ENCODE measurements at regions not wholly inside any gene's neighbourhood (a gene's known extent, or its start where the extent isn't known, plus 50 kb on each side); places are given as distances from the start of the nearest gene placed in this dataset.

- DNase-seq (ENCODE audit: low read depth, low spot score), result no peak
- Histone ChIP-seq H3K4me1 (ENCODE audit: control insufficient read depth, insufficient read depth, low read length) (no peaks in the 10 kb centered on the region; the same call in 1 of the 2 replicates), H3K27me3 (ENCODE audit: control insufficient read depth, insufficient read depth, low read length) (no peaks in the 10 kb centered on the region), H3K9me3 (ENCODE audit: control insufficient read depth, insufficient read depth, low read length) (no peaks in the 10 kb centered on the region), H3K27ac (ENCODE audit: low read length) (no peak overlapping the region), H3K4me3 (ENCODE audit: low read length) (no peak overlapping the region), H3K36me3 (ENCODE audit: control insufficient read depth, insufficient read depth, low read length) (no peaks in the 10 kb centered on the region)
- no CpG with 5 or more reads among the region's 4 CpGs for WGBS (ENCODE audit: insufficient coverage, insufficient read length)
Measured at GRCh38 chr7:135831455-135832195, 83.0 kb upstream of the FAM180A start.

GRCh38 chr7:135828604-135829003, 80.0 kb upstream of the FAM180A start:
- WGBS (ENCODE audit: insufficient coverage, insufficient read length), result no CpG with 5 or more reads among the region's 9 CpGs
- DNase-seq (ENCODE audit: low read depth, low spot score), result no peak

DNA sequence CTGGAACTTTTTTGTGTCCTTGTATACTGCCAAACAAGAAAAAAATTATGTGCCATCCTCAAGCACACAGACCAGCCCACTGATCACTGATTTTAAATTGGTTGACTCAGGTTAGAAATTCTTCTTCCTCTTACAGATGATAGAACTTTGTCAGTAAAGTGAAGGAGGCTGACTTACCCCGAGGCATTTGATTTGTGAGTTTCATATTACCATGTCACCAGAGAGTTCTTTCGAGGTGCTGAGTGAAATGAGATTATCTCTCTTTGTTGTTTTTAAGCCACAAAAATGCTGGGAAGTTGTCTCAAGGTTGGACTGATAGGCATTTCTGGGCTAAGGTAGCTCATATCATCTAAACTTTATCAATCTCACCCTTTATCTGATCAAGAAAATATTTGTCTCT, 78.8 kb upstream of the FAM180A start:
- no CpG with 5 or more reads among the region's 2 CpGs for WGBS (ENCODE audit: insufficient coverage, insufficient read length)
- H3K27me3 ChIP-seq (ENCODE audit: control insufficient read depth, insufficient read depth, low read length), result no peaks in the 10 kb centered on the region
- DNase-seq (ENCODE audit: low read depth, low spot score), result no peak

More at GRCh38 chr7:135828604-135829003, 80.0 kb upstream of the FAM180A start:
- Histone ChIP-seq H3K27me3 (ENCODE audit: control insufficient read depth, insufficient read depth, low read length) (no peaks in the 10 kb centered on the region), H3K4me1 (ENCODE audit: control insufficient read depth, insufficient read depth, low read length) (no peaks in the 10 kb centered on the region; the same call in 1 of the 2 replicates), H3K27ac (ENCODE audit: low read length) (no peak overlapping the region), H3K9me3 (ENCODE audit: control insufficient read depth, insufficient read depth, low read length) (no peaks in the 10 kb centered on the region), H3K4me3 (ENCODE audit: low read length) (no peak overlapping the region), H3K36me3 (ENCODE audit: control insufficient read depth, insufficient read depth, low read length) (no peaks in the 10 kb centered on the region)

GRCh38 chr7:135825406-135825805, 76.8 kb upstream of the FAM180A start:
- H3K27ac ChIP-seq (ENCODE audit: low read length), result no peak overlapping the region
- no peaks in the 10 kb centered on the region; the same call in 1 of the 2 replicates for H3K4me1 ChIP-seq (ENCODE audit: control insufficient read depth, insufficient read depth, low read length)
- H3K36me3 ChIP-seq (ENCODE audit: control insufficient read depth, insufficient read depth, low read length), result no peaks in the 10 kb centered on the region
- no peak for DNase-seq (ENCODE audit: low read depth, low spot score)
- no peak overlapping the region for H3K4me3 ChIP-seq (ENCODE audit: low read length)
- no peaks in the 10 kb centered on the region for H3K9me3 ChIP-seq (ENCODE audit: control insufficient read depth, insufficient read depth, low read length)
- no CpG with 5 or more reads among the region's 9 CpGs for WGBS (ENCODE audit: insufficient coverage, insufficient read length)
- no peaks in the 10 kb centered on the region for H3K27me3 ChIP-seq (ENCODE audit: control insufficient read depth, insufficient read depth, low read length)

More for the DNA sequence above, 78.8 kb upstream of the FAM180A start:
- Histone ChIP-seq H3K4me3 (ENCODE audit: low read length) (no peak overlapping the region), H3K4me1 (ENCODE audit: control insufficient read depth, insufficient read depth, low read length) (no peaks in the 10 kb centered on the region; the same call in 1 of the 2 replicates), H3K9me3 (ENCODE audit: control insufficient read depth, insufficient read depth, low read length) (no peaks in the 10 kb centered on the region), H3K36me3 (ENCODE audit: control insufficient read depth, insufficient read depth, low read length) (no peaks in the 10 kb centered on the region), H3K27ac (ENCODE audit: low read length) (no peak overlapping the region)

- Histone ChIP-seq H3K4me3 (ENCODE audit: low read length) (no peak overlapping the region), H3K27ac (ENCODE audit: low read length) (no peak overlapping the region), H3K27me3 (ENCODE audit: control insufficient read depth, insufficient read depth, low read length) (no peaks in the 10 kb centered on the region), H3K9me3 (ENCODE audit: control insufficient read depth, insufficient read depth, low read length) (no peaks in the 10 kb centered on the region), H3K4me1 (ENCODE audit: control insufficient read depth, insufficient read depth, low read length) (no peaks in the 10 kb centered on the region; the same call in 1 of the 2 replicates), H3K36me3 (ENCODE audit: control insufficient read depth, insufficient read depth, low read length) (no peaks in the 10 kb centered on the region)
- no peak for DNase-seq (ENCODE audit: low read depth, low spot score)
- WGBS (ENCODE audit: insufficient coverage, insufficient read length), result no CpG with 5 or more reads among the region's 6 CpGs
Measured at GRCh38 chr7:135822376-135822775, 73.8 kb upstream of the FAM180A start.

DNA sequence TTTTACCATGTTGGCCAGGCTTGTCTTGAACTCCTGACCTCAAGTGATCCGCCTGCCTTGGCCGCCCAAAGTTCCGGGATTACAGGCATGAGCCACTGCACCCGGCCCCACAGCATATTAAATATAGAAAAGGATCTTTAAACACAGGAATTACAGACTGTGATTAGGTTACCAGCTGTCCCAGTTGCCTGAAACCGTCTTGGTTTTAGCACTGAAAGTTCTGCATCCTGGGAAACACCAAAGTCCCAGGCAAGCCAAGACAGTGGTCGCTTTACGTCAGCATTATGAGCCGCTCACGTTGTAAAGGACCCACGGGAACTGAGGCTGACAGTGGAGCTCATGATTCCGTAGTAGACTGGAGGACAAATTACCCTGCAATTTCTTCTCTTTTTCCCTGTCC, 69.0 kb upstream of the FAM180A start:
- Histone ChIP-seq H3K27ac (ENCODE audit: low read length) (no peak overlapping the region), H3K9me3 (ENCODE audit: control insufficient read depth, insufficient read depth, low read length) (no peaks in the 10 kb centered on the region), H3K4me1 (ENCODE audit: control insufficient read depth, insufficient read depth, low read length) (no peaks in the 10 kb centered on the region; the same call in 1 of the 2 replicates), H3K27me3 (ENCODE audit: control insufficient read depth, insufficient read depth, low read length) (no peaks in the 10 kb centered on the region), H3K4me3 (ENCODE audit: low read length) (no peak overlapping the region), H3K36me3 (ENCODE audit: control insufficient read depth, insufficient read depth, low read length) (no peaks in the 10 kb centered on the region)
- WGBS (ENCODE audit: insufficient coverage, insufficient read length), result no CpG with 5 or more reads among the region's 11 CpGs
- no peak for DNase-seq (ENCODE audit: low read depth, low spot score)

DNA sequence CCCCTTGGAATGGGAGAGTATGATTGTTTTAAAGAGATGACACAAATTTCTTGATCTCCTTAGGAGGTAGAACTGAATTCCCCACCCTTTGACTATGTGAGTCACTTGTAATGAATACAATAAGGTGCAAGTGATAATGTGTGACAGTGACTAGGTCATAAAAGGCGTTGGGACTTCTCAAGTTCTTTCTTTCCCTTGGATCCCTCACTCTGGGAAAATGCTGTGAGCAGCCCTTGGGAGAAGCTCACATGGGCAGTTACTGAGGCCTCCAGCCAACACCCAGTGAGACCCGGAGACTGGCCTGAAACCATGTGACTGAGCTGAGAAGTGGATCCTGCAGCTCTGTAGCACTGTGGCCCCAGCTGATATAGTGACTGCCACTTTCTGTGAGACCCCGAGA, 66.4 kb upstream of the FAM180A start:
- H3K36me3 ChIP-seq (ENCODE audit: control insufficient read depth, insufficient read depth, low read length), result no peaks in the 10 kb centered on the region
- DNase-seq (ENCODE audit: low read depth, low spot score), result no peak
- H3K27me3 ChIP-seq (ENCODE audit: control insufficient read depth, insufficient read depth, low read length), result no peaks in the 10 kb centered on the region
- H3K4me3 ChIP-seq (ENCODE audit: low read length), result no peak overlapping the region
- no peaks in the 10 kb centered on the region for H3K4me1 ChIP-seq (ENCODE audit: control insufficient read depth, insufficient read depth, low read length)
- no peak overlapping the region for H3K27ac ChIP-seq (ENCODE audit: low read length)
- H3K9me3 ChIP-seq (ENCODE audit: control insufficient read depth, insufficient read depth, low read length), result no peaks in the 10 kb centered on the region
- no CpG with 5 or more reads among the region's 3 CpGs for WGBS (ENCODE audit: insufficient coverage, insufficient read length)

- WGBS (ENCODE audit: insufficient coverage, insufficient read length), result no CpG with 5 or more reads among the region's 8 CpGs
- H3K27ac ChIP-seq (ENCODE audit: low read length), result no peak overlapping the region
- DNase-seq (ENCODE audit: low read depth, low spot score), result no peak
- no peaks in the 10 kb centered on the region for H3K4me1 ChIP-seq (ENCODE audit: control insufficient read depth, insufficient read depth, low read length)
- no peak overlapping the region for H3K4me3 ChIP-seq (ENCODE audit: low read length)
- no peaks in the 10 kb centered on the region for H3K27me3 ChIP-seq (ENCODE audit: control insufficient read depth, insufficient read depth, low read length)
- H3K36me3 ChIP-seq (ENCODE audit: control insufficient read depth, insufficient read depth, low read length), result no peaks in the 10 kb centered on the region
- H3K9me3 ChIP-seq (ENCODE audit: control insufficient read depth, insufficient read depth, low read length), result no peaks in the 10 kb centered on the region
Measured at GRCh38 chr7:135812148-135812547, 63.5 kb upstream of the FAM180A start.

- Histone ChIP-seq H3K4me1 (ENCODE audit: control insufficient read depth, insufficient read depth, low read length) (no peaks in the 10 kb centered on the region), H3K4me3 (ENCODE audit: low read length) (no peak overlapping the region), H3K27me3 (ENCODE audit: control insufficient read depth, insufficient read depth, low read length) (no peaks in the 10 kb centered on the region), H3K9me3 (ENCODE audit: control insufficient read depth, insufficient read depth, low read length) (no peaks in the 10 kb centered on the region), H3K27ac (ENCODE audit: low read length) (no peak overlapping the region), H3K36me3 (ENCODE audit: control insufficient read depth, insufficient read depth, low read length) (no peaks in the 10 kb centered on the region)
- DNase-seq (ENCODE audit: low read depth, low spot score), result no peak
Measured at GRCh38 chr7:135811506-135811905, 62.9 kb upstream of the FAM180A start.

DNA sequence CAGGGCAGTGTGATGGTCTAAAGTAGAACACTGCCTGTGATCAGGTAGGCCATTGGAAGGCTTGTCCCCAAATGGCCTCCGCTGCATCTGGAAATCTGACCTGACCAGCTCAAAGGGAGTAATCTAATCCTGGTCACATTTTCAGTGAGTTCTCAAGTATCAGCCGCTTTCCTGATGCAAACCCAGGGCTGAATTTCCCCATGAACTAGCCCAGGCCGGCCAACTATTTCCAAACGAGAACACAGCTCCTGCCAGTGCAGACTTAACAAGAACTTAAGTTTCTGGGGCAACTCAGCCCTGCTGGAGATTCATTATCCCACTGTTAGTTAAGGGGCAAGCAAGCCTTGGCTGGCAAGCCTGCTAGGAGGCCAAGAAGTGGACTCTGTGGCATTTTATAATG, 59.6 kb upstream of the FAM180A start:
- Histone ChIP-seq H3K9me3 (ENCODE audit: control insufficient read depth, insufficient read depth, low read length) (no peaks in the 10 kb centered on the region), H3K4me3 (ENCODE audit: low read length) (no peak overlapping the region), H3K27ac (ENCODE audit: low read length) (no peak overlapping the region), H3K27me3 (ENCODE audit: control insufficient read depth, insufficient read depth, low read length) (no peaks in the 10 kb centered on the region), H3K36me3 (ENCODE audit: control insufficient read depth, insufficient read depth, low read length) (no peaks in the 10 kb centered on the region), H3K4me1 (ENCODE audit: control insufficient read depth, insufficient read depth, low read length) (no peaks in the 10 kb centered on the region)
- DNase-seq (ENCODE audit: low read depth, low spot score), result no peak
- no CpG with 5 or more reads among the region's 4 CpGs for WGBS (ENCODE audit: insufficient coverage, insufficient read length)

DNA sequence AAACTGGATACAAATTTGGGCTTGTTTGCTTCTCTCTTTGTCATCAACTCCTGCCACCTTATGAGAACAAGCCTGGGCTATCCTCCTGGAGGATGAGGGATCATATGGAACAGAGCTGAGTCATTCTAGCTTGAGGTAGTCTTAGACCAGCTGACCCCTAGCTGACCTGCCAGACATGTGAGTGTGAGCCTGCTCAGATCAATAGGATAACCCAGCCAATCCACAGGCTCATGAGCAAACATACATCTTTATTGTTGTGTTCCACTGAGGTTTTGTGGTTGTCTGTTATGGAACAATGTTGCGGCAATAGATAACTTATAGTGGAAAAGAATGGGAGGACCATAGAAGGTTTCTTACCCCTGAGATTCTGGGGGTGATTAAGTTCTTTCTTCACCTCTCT, 54.5 kb upstream of the FAM180A start:
- no peak overlapping the region for H3K4me3 ChIP-seq (ENCODE audit: low read length)
- no peaks in the 10 kb centered on the region for H3K36me3 ChIP-seq (ENCODE audit: control insufficient read depth, insufficient read depth, low read length)
- H3K27me3 ChIP-seq (ENCODE audit: control insufficient read depth, insufficient read depth, low read length), result no peaks in the 10 kb centered on the region
- H3K4me1 ChIP-seq (ENCODE audit: control insufficient read depth, insufficient read depth, low read length), result no peaks in the 10 kb centered on the region
- H3K9me3 ChIP-seq (ENCODE audit: control insufficient read depth, insufficient read depth, low read length), result no peaks in the 10 kb centered on the region
- H3K27ac ChIP-seq (ENCODE audit: low read length), result no peak overlapping the region
- no peak for DNase-seq (ENCODE audit: low read depth, low spot score)
- no CpG with 5 or more reads among the region's 1 CpG for WGBS (ENCODE audit: insufficient coverage, insufficient read length)
